Calu3 (cell line): ENCODE measurements at regions not wholly inside any gene's neighbourhood (a gene's known extent, or its start where the extent isn't known, plus 50 kb on each side); places are given as distances from the start of the nearest gene placed in this dataset.

Source experiments
- BruUV-seq: library from RNA; stranded (reverse); fragments of 400-500 nt; replicated peaks from 2 replicates; lab custom pipeline; 2021; lab: Mats Ljungman, UMichigan
- CTCF ChIA-PET: fragments of 300-600 bp; sonication (Branson Sonifier 250); formaldehyde crosslinking; loops from one replicate; lab custom pipeline; 2022; ENCODE audit warnings: antibody characterized with exemption; lab: Charles Lee
- DNase-seq: peaks from one replicate; pipeline ENCODE4 v3.0.0; 2022
- H3K27ac Mint-ChIP-seq: one replicate; pipeline ENCODE4 v1.8.0; 2022; ENCODE audit warnings: mixed read lengths; ENCODE audit not compliant: unreplicated experiment
- H3K27me3 Mint-ChIP-seq: one replicate; pipeline ENCODE4 v1.8.0; 2022; ENCODE audit warnings: mixed read lengths; ENCODE audit not compliant: unreplicated experiment
- H3K36me3 Mint-ChIP-seq: one replicate; pipeline ENCODE4 v1.8.0; 2022; ENCODE audit warnings: mild to moderate bottlenecking, moderate library complexity, mixed read lengths; ENCODE audit not compliant: insufficient read depth, unreplicated experiment
- H3K4me1 Mint-ChIP-seq: one replicate; pipeline ENCODE4 v1.8.0; 2022; ENCODE audit warnings: mild to moderate bottlenecking, low read depth, mixed read lengths; ENCODE audit not compliant: unreplicated experiment
- H3K4me3 Mint-ChIP-seq: one replicate; pipeline ENCODE4 v1.8.0; 2022; ENCODE audit warnings: mild to moderate bottlenecking, low read depth, moderate library complexity, mixed read lengths; ENCODE audit not compliant: unreplicated experiment
- H3K9me3 Mint-ChIP-seq: one replicate; pipeline ENCODE4 v1.8.0; 2022; ENCODE audit warnings: low read depth, mixed read lengths; ENCODE audit not compliant: unreplicated experiment
- CTCF ChIP-seq: fragments of 200-600 bp; IDR thresholded peaks from one replicate; pipeline ENCODE4 v1.8.0; 2022; ENCODE audit warnings: antibody characterized with exemption; ENCODE audit not compliant: unreplicated experiment
- intact Hi-C: fragments of 100-400 bp; cut with micrococcal nuclease; formaldehyde crosslinking; loops from one replicate; pipeline ENCODE4 v1.10.0; 2022; ENCODE audit not compliant: unreplicated experiment

- BruUV-seq = no TSS peak
Measured at GRCh38 chr3:55272031-55272645, 215.0 kb downstream of the WNT5A start.

GRCh38 chr3:55271549-55271948 lies 215.6 kb downstream of the WNT5A start:
- no peak for DNase-seq
- no peaks in the 10 kb centered on the region for H3K36me3 Mint-ChIP-seq
- peaks cover 14% of the 10 kb centered on the region for H3K9me3 Mint-ChIP-seq
- no peak overlapping the region for H3K27ac Mint-ChIP-seq
- CTCF ChIA-PET = no interaction called here
- no peaks in the 10 kb centered on the region for H3K4me1 Mint-ChIP-seq
- intact Hi-C loops = no loop called here
- H3K4me3 Mint-ChIP-seq = no peak overlapping the region
- BruUV-seq = no TSS peak
- no peak for TF ChIP-seq CTCF
- H3K27me3 Mint-ChIP-seq = no peaks in the 10 kb centered on the region

More at GRCh38 chr3:55272031-55272645, 215.0 kb downstream of the WNT5A start:
- Mint-ChIP-seq H3K36me3 (no peaks in the 10 kb centered on the region), H3K9me3 (peaks cover 14% of the 10 kb centered on the region), H3K4me3 (no peak overlapping the region), H3K4me1 (no peaks in the 10 kb centered on the region), H3K27ac (no peak overlapping the region), H3K27me3 (no peaks in the 10 kb centered on the region)
- no peak for TF ChIP-seq CTCF
- CTCF ChIA-PET = no interaction called here
- intact Hi-C loops = no loop called here
- no peak for DNase-seq

GRCh38 chr3:55270976-55271375 lies 216.1 kb downstream of the WNT5A start:
- intact Hi-C loops = no loop called here
- CTCF ChIA-PET = no interaction called here
- Mint-ChIP-seq H3K9me3 (peaks cover 11% of the 10 kb centered on the region), H3K4me3 (no peak overlapping the region), H3K4me1 (no peaks in the 10 kb centered on the region), H3K27ac (no peak overlapping the region), H3K36me3 (no peaks in the 10 kb centered on the region), H3K27me3 (no peaks in the 10 kb centered on the region)
- DNase-seq = no peak
- no peak for TF ChIP-seq CTCF
- no TSS peak for BruUV-seq

GRCh38 chr3:55269636-55270035 lies 217.5 kb downstream of the WNT5A start:
- Mint-ChIP-seq H3K27ac (no peak overlapping the region), H3K9me3 (peaks cover 8% of the 10 kb centered on the region), H3K27me3 (no peaks in the 10 kb centered on the region), H3K4me1 (no peaks in the 10 kb centered on the region), H3K4me3 (no peak overlapping the region), H3K36me3 (no peaks in the 10 kb centered on the region)
- no peak for DNase-seq
- CTCF ChIA-PET = no interaction called here
- no peak for TF ChIP-seq CTCF
- BruUV-seq = no TSS peak
- intact Hi-C loops = no loop called here
